ENCODE measurements at regions not wholly inside any gene's neighbourhood (a gene's known extent, or its start where the extent isn't known, plus 50 kb on each side); places are given as distances from the start of the nearest gene placed in this dataset.

DNA sequence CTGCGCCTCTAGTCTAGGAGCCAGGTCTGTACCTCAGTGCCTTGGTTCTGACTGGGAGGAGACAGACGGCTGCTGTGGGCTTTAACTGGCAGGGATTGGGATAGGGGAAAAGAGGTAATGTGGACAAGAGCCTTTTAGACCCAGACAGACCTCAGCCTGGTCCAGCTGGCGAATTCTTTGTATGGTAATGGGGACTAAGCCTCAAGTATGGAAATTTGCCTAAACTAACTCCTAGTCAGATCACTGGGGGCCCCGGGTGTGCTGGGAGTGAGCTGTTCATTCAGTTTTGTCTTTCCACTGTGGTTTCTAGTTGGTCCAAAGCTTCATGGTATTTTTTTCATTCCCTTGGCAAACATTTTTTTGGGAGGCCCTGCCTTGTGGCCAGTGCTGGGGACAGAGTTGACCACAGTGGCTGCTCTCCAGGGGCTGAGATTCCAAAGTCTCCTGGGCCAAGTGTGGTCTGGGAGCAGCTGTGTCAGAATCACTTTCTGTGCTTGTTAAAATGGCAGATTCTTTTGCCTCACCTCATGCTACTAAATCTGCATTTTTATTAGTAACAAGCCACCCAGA is 261.4 kb upstream of the C2CD4B start:
- no peak for TF ChIP-seq CTCF (IDR thresholded peaks at IDR 0.05; ENCODE audit: low read length)
- TF ChIP-seq EZH2phosphoT487 (IDR thresholded peaks at IDR 0.05; ENCODE audit: low read length), result no peak
- TF ChIP-seq EZH2 (optimal IDR thresholded peaks at IDR 0.05; ENCODE audit: low read depth, low read length), result no peak

Data from MM.1S (cell line).